MM.1S (cell line): ENCODE measurements at regions not wholly inside any gene's neighbourhood (a gene's known extent, or its start where the extent isn't known, plus 50 kb on each side); places are given as distances from the start of the nearest gene placed in this dataset.
A peak's percentile ranks its signal among the peaks of the same experiment; 100 is the strongest.

Experiments
- DNase-seq: peaks from one replicate; pipeline ENCODE4 v3.0.0-alpha.2; 2015
- H2AFZ ChIP-seq: fragments of 300-600 bp; sonication (generic); 2 replicates; pipeline ENCODE4 v1.6.0; 2016; ENCODE audit warnings: antibody characterized with exemption, low read length
- H3F3A ChIP-seq: fragments of 300-600 bp; sonication (generic); 2 replicates; pipeline ENCODE4 v1.6.1; 2016; ENCODE audit warnings: mild to moderate bottlenecking, antibody characterized with exemption, low read length, moderate library complexity, mixed read lengths; ENCODE audit not compliant: insufficient read depth
- H3K27ac ChIP-seq: fragments of 300-600 bp; sonication (generic); 2 replicates; pipeline ENCODE4 v1.5.1; 2016; ENCODE audit warnings: mild to moderate bottlenecking, low read length
- H3K27me3 ChIP-seq: fragments of 300-600 bp; sonication (generic); replicated peaks from 2 replicates; pipeline ENCODE4 v1.6.0; 2016; ENCODE audit warnings: low read length; ENCODE audit not compliant: insufficient read depth
- H3K36me3 ChIP-seq: fragments of 300-600 bp; sonication (generic); replicated peaks from 2 replicates; pipeline ENCODE4 v1.6.1; 2016; ENCODE audit warnings: mild to moderate bottlenecking, low read length, mixed read lengths; ENCODE audit not compliant: insufficient read depth
- H3K4me1 ChIP-seq: fragments of 300-600 bp; sonication (generic); 2 replicates; pipeline ENCODE4 v1.6.1; 2016; ENCODE audit warnings: low read length, mixed read lengths
- H3K4me2 ChIP-seq: fragments of 300-600 bp; sonication (generic); 2 replicates; pipeline ENCODE4 v1.6.0; 2016; ENCODE audit warnings: low read depth, low read length
- H3K4me3 ChIP-seq: fragments of 300-600 bp; sonication (generic); 2 replicates; pipeline ENCODE4 v1.5.1; 2016; ENCODE audit warnings: low read length, mixed read lengths
- H3K79me2 ChIP-seq: fragments of 300-600 bp; sonication (generic); 2 replicates; pipeline ENCODE4 v1.6.1; 2016; ENCODE audit warnings: mixed run types, low read length, mixed read lengths
- H3K9ac ChIP-seq: fragments of 300-600 bp; sonication (generic); 2 replicates; pipeline ENCODE4 v1.6.1; 2016; ENCODE audit warnings: low read length, mixed read lengths
- H3K9me2 ChIP-seq: fragments of 300-600 bp; sonication (generic); replicated peaks from 2 replicates; pipeline ENCODE4 v1.6.1; 2016; ENCODE audit warnings: mild to moderate bottlenecking, low read length, mixed read lengths; ENCODE audit not compliant: insufficient read depth
- H3K9me3 ChIP-seq: fragments of 300-600 bp; sonication (generic); replicated peaks from 2 replicates; pipeline ENCODE4 v1.6.1; 2016; ENCODE audit warnings: mild to moderate bottlenecking, low read length, mixed read lengths; ENCODE audit not compliant: insufficient read depth
- H4K20me1 ChIP-seq: fragments of 300-600 bp; sonication (generic); 2 replicates; pipeline ENCODE4 v1.6.1; 2016; ENCODE audit warnings: mild to moderate bottlenecking, low read length, moderate library complexity, mixed read lengths; ENCODE audit not compliant: insufficient read depth
- EZH2 ChIP-seq: fragments of 300-600 bp; sonication (generic); optimal IDR thresholded peaks from 2 replicates; pipeline ENCODE3; 2017; ENCODE audit warnings: low read depth, mild to moderate bottlenecking, antibody characterized with exemption, low read length, mixed read lengths
- EZH2phosphoT487 ChIP-seq: fragments of 300-600 bp; sonication (generic); IDR thresholded peaks from 2 replicates; pipeline ENCODE4 v1.6.1; 2018; ENCODE audit warnings: antibody characterized with exemption, low read length
- TF ChIP-seq, protein P1 (sequence below): fragments of 300-600 bp; sonication (generic); IDR thresholded peaks from 2 replicates; pipeline ENCODE4 v1.5.1; 2016; ENCODE audit warnings: antibody characterized with exemption, low read length, mixed read lengths

DNA sequence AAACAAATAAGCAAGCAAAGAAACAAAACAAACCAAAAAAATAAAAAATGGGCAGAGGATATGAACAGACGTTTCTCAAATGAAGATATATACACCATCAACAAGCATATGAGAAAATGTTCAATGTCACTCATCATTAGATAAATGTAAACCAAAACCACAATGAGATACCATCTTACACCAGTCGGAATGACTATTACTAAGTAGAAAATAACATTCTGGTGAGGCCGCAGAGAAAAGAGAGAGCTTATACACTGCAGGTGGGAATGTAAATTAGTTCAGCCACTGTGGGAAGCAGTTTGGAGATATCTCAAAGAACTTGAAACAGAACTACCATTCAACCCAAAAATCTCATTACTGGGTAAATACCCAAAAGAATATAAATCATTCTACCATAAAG is 321.0 kb upstream of the SLIT2 start:
- Histone ChIP-seq H3K79me2 (no peaks in the 10 kb centered on the region), H2AFZ (no peak overlapping the region), H3K9me2 (no peaks in the 10 kb centered on the region), H3K4me3 (no peak overlapping the region), H3K9me3 (no peaks in the 10 kb centered on the region), H4K20me1 (no peaks in the 10 kb centered on the region), H3K4me2 (no peak overlapping the region), H3K27ac (no peak overlapping the region), H3K4me1 (no peaks in the 10 kb centered on the region), H3K36me3 (no peaks in the 10 kb centered on the region), H3K27me3 (no peaks in the 10 kb centered on the region), H3K9ac (no peak overlapping the region), H3F3A (no peaks in the 10 kb centered on the region)
- no peak for DNase-seq
- TF ChIP-seq EZH2phosphoT487 (no peak), EZH2 (no peak)
- TF ChIP-seq, protein P1, sequence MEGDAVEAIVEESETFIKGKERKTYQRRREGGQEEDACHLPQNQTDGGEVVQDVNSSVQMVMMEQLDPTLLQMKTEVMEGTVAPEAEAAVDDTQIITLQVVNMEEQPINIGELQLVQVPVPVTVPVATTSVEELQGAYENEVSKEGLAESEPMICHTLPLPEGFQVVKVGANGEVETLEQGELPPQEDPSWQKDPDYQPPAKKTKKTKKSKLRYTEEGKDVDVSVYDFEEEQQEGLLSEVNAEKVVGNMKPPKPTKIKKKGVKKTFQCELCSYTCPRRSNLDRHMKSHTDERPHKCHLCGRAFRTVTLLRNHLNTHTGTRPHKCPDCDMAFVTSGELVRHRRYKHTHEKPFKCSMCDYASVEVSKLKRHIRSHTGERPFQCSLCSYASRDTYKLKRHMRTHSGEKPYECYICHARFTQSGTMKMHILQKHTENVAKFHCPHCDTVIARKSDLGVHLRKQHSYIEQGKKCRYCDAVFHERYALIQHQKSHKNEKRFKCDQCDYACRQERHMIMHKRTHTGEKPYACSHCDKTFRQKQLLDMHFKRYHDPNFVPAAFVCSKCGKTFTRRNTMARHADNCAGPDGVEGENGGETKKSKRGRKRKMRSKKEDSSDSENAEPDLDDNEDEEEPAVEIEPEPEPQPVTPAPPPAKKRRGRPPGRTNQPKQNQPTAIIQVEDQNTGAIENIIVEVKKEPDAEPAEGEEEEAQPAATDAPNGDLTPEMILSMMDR, result no peak

DNA sequence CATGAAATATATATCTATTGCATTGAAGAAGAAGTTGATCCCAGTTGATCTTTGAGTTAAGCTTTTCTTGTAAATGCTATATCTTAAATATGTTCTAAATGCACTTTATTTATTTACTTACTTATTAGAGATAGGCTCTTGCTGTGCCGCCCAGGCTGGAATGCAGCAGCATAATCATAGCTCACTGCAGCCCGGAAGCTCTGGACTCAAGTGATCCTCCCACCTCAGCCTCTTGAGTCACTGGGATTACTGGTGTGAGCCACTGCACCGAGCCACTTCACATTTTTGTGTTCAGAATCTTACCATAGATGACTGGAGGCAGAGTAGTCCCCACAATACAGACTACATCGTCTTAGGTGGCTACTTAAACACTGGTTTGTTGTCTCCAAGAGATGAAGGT is 324.3 kb upstream of the SLIT2 start:
- Histone ChIP-seq H3F3A (no peaks in the 10 kb centered on the region), H2AFZ (no peak overlapping the region), H3K4me3 (no peak overlapping the region), H3K79me2 (no peaks in the 10 kb centered on the region), H3K27me3 (no peaks in the 10 kb centered on the region), H3K9me3 (no peaks in the 10 kb centered on the region), H4K20me1 (no peaks in the 10 kb centered on the region), H3K4me1 (no peaks in the 10 kb centered on the region), H3K36me3 (no peaks in the 10 kb centered on the region), H3K9ac (no peak overlapping the region), H3K9me2 (no peaks in the 10 kb centered on the region), H3K4me2 (no peak overlapping the region), H3K27ac (no peak overlapping the region)
- no peak for DNase-seq
- TF ChIP-seq EZH2, result no peak
- TF ChIP-seq EZH2phosphoT487, result no peak
- TF ChIP-seq, protein P1, result no peak

DNA sequence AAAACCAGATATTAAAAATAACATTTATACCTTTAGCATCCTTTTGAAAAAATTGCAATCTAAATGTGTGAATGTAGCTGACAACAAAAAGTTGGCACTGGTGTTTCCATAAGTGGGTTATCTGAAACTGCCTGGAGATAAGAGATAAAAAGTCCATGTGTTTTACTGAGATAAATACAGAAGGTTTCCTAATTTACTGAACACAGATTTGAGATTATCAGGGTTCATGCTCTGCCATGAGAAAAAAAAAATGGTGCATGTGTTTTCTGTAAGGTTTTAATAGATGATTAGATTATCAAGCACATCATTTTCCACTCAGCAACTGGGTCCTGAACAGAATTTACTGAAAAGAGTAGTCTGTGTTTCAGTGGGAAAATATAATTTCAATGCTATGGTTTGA is 326.2 kb upstream of the SLIT2 start:
- no peak for DNase-seq
- no peaks in the 10 kb centered on the region for H3K9me2 ChIP-seq
- no peaks in the 10 kb centered on the region for H4K20me1 ChIP-seq
- no peak overlapping the region for H3K27ac ChIP-seq
- no peaks in the 10 kb centered on the region for H3K27me3 ChIP-seq
- no peaks in the 10 kb centered on the region for H3K9me3 ChIP-seq
- no peaks in the 10 kb centered on the region for H3K4me1 ChIP-seq
- H3K4me2 ChIP-seq, result no peak overlapping the region
- H2AFZ ChIP-seq, result no peak overlapping the region
- no peaks in the 10 kb centered on the region for H3F3A ChIP-seq
- no peaks in the 10 kb centered on the region for H3K36me3 ChIP-seq
- no peak overlapping the region for H3K9ac ChIP-seq
- H3K4me3 ChIP-seq, result no peak overlapping the region
- H3K79me2 ChIP-seq, result no peaks in the 10 kb centered on the region
- TF ChIP-seq EZH2, result no peak
- TF ChIP-seq, protein P1, result no peak
- TF ChIP-seq EZH2phosphoT487, result no peak

DNA sequence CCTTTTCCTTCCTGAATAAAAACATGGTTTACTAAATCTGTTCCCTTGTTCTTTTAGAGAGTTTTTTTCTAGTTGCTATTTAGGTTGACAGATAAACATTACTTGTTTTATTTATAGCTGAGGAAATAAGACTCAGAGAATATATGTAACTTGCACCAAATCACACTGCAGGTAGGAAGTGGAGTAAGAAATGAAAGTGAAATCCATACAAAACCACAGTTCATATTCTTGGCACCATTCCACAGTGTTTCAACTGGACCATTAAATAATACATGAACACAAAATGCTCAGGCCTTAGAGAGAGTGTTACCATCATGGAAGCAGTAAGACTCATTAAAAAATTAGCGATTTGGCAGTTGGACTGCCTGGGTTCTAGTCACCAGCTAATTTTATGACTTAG is 326.9 kb upstream of the SLIT2 start:
- Histone ChIP-seq H3K9ac (no peak overlapping the region), H2AFZ (no peak overlapping the region), H3K27ac (no peak overlapping the region), H3F3A (no peaks in the 10 kb centered on the region), H3K4me2 (no peak overlapping the region), H4K20me1 (no peaks in the 10 kb centered on the region), H3K36me3 (no peaks in the 10 kb centered on the region), H3K79me2 (no peaks in the 10 kb centered on the region), H3K9me3 (no peaks in the 10 kb centered on the region), H3K4me3 (no peak overlapping the region), H3K4me1 (no peaks in the 10 kb centered on the region), H3K27me3 (no peaks in the 10 kb centered on the region), H3K9me2 (no peaks in the 10 kb centered on the region)
- TF ChIP-seq EZH2, result no peak
- TF ChIP-seq EZH2phosphoT487, result no peak
- peak; percentile 40 for DNase-seq
